ENCODE measurements at regions not wholly inside any gene's neighbourhood (a gene's known extent, or its start where the extent isn't known, plus 50 kb on each side); places are given as distances from the start of the nearest gene placed in this dataset.

GRCh38 chr16:73298562-73298961 lies 250.6 kb upstream of the ZFHX3 start:
- H3F3A ChIP-seq (replicated peaks; ENCODE audit: low read depth), result no peaks in the 10 kb centered on the region
- peaks cover 16% of the 10 kb centered on the region for H3K4me1 Mint-ChIP-seq
- H3K9me3 Mint-ChIP-seq, result no peaks in the 10 kb centered on the region
- H3K27ac ChIP-seq (ENCODE audit: low read depth), result no peak overlapping the region
- H2AFZ ChIP-seq, result no peak overlapping the region
- peaks cover 5% of the 10 kb centered on the region for H3K27me3 Mint-ChIP-seq (ENCODE audit: insufficient read depth, low read depth, poor library complexity)
- ATAC-seq (peak; percentile 89), DNase-seq (ENCODE audit: low spot score) (peak; percentile 80)
- H3K36me3 ChIP-seq (ENCODE audit: insufficient read depth), result no peaks in the 10 kb centered on the region
- H3K4me3 Mint-ChIP-seq, result no peak overlapping the region
- peaks cover 8% of the 10 kb centered on the region; the same call in 1 of the 2 replicates for H3K4me1 ChIP-seq (ENCODE audit: insufficient read depth)
- no peak overlapping the region for H3K27ac Mint-ChIP-seq
- peaks cover 2% of the 10 kb centered on the region; the same call in 1 of the 2 replicates for H3K9me2 ChIP-seq (ENCODE audit: insufficient read depth)
- no peak for TF ChIP-seq ZNF331 (CRISPR knock-in tag; IDR thresholded peaks at IDR 0.05; ENCODE audit: low read depth)
- no peak for TF ChIP-seq ETS1 (IDR thresholded peaks at IDR 0.05)
- no peaks in the 10 kb centered on the region for H4K20me1 ChIP-seq (replicated peaks; ENCODE audit: insufficient read depth)
- peak overlapping the region; percentile 9; the same call in 1 of the 2 replicates for H3K4me2 ChIP-seq
- no peaks in the 10 kb centered on the region for H3K79me2 ChIP-seq (replicated peaks; ENCODE audit: insufficient read depth)
- H3K36me3 Mint-ChIP-seq (ENCODE audit: low read depth), result no peaks in the 10 kb centered on the region
- H3K4me3 ChIP-seq, result no peak overlapping the region
- H3K27me3 ChIP-seq (ENCODE audit: insufficient read depth), result no peaks in the 10 kb centered on the region

GRCh38 chr16:73290258-73290657 lies 242.3 kb upstream of the ZFHX3 start:
- no peak overlapping the region for H3K27ac ChIP-seq (ENCODE audit: low read depth)
- no peaks in the 10 kb centered on the region for H3K36me3 Mint-ChIP-seq (ENCODE audit: low read depth)
- peaks cover 16% of the 10 kb centered on the region; the same call in 1 of the 2 replicates for H3K9me2 ChIP-seq (ENCODE audit: insufficient read depth)
- ATAC-seq (no peak), DNase-seq (ENCODE audit: low spot score) (no peak)
- no peaks in the 10 kb centered on the region for H3K27me3 ChIP-seq (ENCODE audit: insufficient read depth)
- no peak overlapping the region for H2AFZ ChIP-seq
- no peaks in the 10 kb centered on the region for H3K36me3 ChIP-seq (ENCODE audit: insufficient read depth)
- TF ChIP-seq NANOG (IDR thresholded peaks at IDR 0.05; ENCODE audit: borderline replicate concordance) (no peak), ZNF114 (CRISPR knock-in tag; IDR thresholded peaks at IDR 0.05) (no peak), EZH2phosphoT487 (IDR thresholded peaks at IDR 0.05; ENCODE audit: unreplicated experiment) (no peak), POLR2AphosphoS5 (IDR thresholded peaks at IDR 0.05; ENCODE audit: low read depth) (no peak), STAT1 (IDR thresholded peaks at IDR 0.05; ENCODE audit: unreplicated experiment) (no peak), ZNF462 (CRISPR knock-in tag; IDR thresholded peaks at IDR 0.05) (no peak), EZH2 (IDR thresholded peaks at IDR 0.05; ENCODE audit: low read depth, unreplicated experiment) (no peak), ETS1 (IDR thresholded peaks at IDR 0.05) (no peak)
- no peaks in the 10 kb centered on the region; the same call in 2 of the 3 replicates for H3K9me3 Mint-ChIP-seq
- H3K4me3 ChIP-seq, result no peak overlapping the region
- H4K20me1 ChIP-seq (replicated peaks; ENCODE audit: insufficient read depth), result no peaks in the 10 kb centered on the region
- no peak overlapping the region for H3K27ac Mint-ChIP-seq
- peaks cover 4% of the 10 kb centered on the region; the same call in 1 of the 2 replicates for H3K4me1 ChIP-seq (ENCODE audit: insufficient read depth)
- H3K4me2 ChIP-seq, result no peak overlapping the region
- H3K79me2 ChIP-seq (replicated peaks; ENCODE audit: insufficient read depth), result no peaks in the 10 kb centered on the region
- peaks cover 10% of the 10 kb centered on the region; the same call in 2 of the 3 replicates for H3K4me1 Mint-ChIP-seq
- peaks cover 3% of the 10 kb centered on the region for H3K27me3 Mint-ChIP-seq (ENCODE audit: insufficient read depth, low read depth, poor library complexity)
- no peaks in the 10 kb centered on the region for H3F3A ChIP-seq (replicated peaks; ENCODE audit: low read depth)
- H3K4me3 Mint-ChIP-seq, result no peak overlapping the region
